C4-2B (cell line): ENCODE measurements at regions not wholly inside any gene's neighbourhood (a gene's known extent, or its start where the extent isn't known, plus 50 kb on each side); places are given as distances from the start of the nearest gene placed in this dataset.
"Not testable (repeated sequence)": the region's sequence is repeated elsewhere in the genome, so short reads cannot be mapped to it uniquely, and the experiment has no call there.

Experiments
- H3K27ac ChIP-seq: fragments of 450-650 bp; 2 replicates; pipeline ENCODE4 v1.5.1; 2017
- ZFX ChIP-seq: fragments of 450-650 bp; IDR thresholded peaks from 2 replicates; pipeline ENCODE4 v1.6.1; 2017
- TF ChIP-seq, protein P1 (sequence below): fragments of 450-650 bp; conservative IDR thresholded peaks from 2 replicates; pipeline ENCODE4 v1.5.1; 2017; ENCODE audit warnings: mild to moderate bottlenecking

DNA sequence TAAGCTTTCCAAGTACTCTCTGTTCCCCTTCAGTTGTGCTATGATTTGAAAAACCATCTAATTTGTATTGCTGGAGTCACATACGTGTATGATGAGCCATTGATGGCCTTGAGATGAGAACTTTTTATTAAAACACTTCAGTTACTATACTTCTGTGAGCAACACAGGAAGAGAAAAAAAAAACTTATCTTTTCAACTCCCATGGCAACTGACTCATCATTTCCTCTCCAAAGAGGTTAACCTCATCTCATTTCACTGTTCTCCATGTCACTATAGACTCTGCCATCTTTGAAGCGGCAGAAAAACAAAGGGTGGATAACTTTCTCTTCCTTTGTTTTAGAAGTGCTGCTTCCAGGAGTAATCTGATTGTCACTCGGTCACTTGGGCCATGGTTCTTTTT, 104.3 kb upstream of the PCSK1 start:
- TF ChIP-seq, protein P1, sequence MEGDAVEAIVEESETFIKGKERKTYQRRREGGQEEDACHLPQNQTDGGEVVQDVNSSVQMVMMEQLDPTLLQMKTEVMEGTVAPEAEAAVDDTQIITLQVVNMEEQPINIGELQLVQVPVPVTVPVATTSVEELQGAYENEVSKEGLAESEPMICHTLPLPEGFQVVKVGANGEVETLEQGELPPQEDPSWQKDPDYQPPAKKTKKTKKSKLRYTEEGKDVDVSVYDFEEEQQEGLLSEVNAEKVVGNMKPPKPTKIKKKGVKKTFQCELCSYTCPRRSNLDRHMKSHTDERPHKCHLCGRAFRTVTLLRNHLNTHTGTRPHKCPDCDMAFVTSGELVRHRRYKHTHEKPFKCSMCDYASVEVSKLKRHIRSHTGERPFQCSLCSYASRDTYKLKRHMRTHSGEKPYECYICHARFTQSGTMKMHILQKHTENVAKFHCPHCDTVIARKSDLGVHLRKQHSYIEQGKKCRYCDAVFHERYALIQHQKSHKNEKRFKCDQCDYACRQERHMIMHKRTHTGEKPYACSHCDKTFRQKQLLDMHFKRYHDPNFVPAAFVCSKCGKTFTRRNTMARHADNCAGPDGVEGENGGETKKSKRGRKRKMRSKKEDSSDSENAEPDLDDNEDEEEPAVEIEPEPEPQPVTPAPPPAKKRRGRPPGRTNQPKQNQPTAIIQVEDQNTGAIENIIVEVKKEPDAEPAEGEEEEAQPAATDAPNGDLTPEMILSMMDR: no peak
- no peak for TF ChIP-seq ZFX
- H3K27ac ChIP-seq: no peak overlapping the region

DNA sequence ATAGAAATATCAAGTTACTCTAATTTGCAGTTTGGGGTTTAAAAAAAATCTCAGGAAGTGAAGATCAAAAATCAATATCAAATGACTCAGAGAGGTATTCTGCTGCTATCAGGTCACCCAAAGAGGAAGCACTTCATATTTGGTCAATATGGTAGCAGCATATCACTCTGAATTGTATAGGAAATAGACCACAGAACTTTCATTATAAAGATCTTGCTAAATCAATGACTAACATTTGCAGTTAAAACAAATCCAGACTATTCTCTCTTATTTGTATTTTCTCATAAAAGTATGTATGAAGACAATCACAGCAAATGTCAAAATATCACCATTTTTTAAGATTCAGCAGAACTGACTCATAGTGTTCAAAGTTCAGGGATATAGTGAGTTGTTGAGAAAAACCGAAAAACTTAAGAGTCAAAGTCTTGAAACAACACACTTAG, 105.8 kb upstream of the PCSK1 start:
- no peak for TF ChIP-seq ZFX
- TF ChIP-seq, protein P1: no peak
- no peak overlapping the region for H3K27ac ChIP-seq

DNA sequence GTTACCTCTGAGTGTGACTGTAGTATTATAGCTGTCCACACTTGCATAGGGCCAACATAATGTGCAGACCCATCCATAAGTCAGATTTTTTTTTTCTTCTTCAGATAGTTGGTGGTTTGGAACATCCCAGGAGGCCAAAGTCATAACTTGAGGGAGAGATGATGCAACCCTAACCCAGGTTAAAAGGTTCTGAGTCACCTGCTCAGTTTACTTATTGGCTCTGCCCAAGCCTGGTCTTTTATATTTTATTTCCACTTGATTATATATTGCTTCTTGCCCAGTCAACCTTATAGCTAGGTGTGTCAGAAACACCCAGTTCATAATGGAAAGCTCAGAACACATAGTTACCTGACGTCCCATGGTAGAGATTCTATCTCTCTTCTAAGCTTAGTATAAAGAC, 113.1 kb upstream of the PCSK1 start:
- TF ChIP-seq, protein P1: no peak
- no peak for TF ChIP-seq ZFX
- no peak overlapping the region for H3K27ac ChIP-seq

DNA sequence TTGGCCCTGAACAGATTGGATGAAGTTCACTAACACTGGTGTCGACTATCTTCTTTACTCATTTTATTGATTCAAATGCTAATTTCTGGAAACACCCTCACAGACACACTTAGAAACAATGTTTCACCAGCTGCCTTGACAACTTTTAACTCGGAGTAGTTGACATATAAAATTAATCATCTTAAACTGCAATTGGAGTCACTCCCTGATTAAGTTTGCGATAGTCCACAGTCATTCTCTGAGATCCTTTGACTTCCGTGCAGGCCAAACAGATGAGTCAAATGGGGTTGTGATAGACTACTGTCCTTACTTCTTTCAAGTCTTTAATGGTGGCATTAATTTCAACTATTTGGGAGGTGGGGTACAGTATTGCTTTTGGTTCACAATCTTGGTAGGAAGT, 114.4 kb upstream of the PCSK1 start:
- no peak for TF ChIP-seq ZFX
- TF ChIP-seq, protein P1: no peak
- H3K27ac ChIP-seq: no peak overlapping the region

DNA sequence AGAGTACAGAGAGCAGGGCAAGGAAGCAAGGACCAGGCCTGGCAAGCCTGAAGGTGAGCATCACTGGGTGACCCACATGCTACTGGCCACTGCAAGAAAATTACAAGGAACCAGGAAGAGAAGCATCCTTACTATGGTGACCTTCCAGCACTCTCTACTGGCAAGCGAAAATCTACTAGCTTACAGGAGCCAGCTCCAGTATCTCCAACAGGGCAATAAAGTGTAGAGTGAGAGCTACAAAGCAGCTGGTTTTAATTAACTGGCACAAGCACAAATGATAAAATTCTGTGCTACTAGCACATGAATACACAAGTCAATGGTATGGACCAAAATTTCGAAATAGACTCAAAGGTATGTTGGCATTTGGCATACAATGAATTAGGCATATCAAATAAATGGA, 113.3 kb upstream of the CAST start:
- TF ChIP-seq ZFX: no peak
- TF ChIP-seq, protein P1: peak; percentile 3

DNA sequence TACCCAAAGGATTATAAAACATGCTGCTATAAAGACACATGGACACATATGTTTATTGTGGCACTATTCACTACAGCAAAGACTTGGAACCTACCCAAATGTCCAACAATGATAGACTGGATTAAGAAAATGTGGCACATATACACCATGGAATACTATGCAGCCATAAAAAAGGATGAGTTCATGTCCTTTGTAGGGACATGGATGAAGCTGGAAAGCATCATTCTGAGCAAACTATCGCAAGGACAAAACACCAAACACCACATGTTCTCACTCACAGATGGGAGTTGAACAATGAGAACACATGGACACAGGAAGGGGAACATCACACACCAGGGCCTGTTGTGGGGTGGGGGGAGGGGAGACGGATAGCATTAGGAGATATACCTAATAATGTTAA, 101.3 kb upstream of the CAST start:
- H3K27ac ChIP-seq: not testable (repeated sequence)

More for the DNA sequence above, 113.3 kb upstream of the CAST start:
- H3K27ac ChIP-seq: no peak overlapping the region

DNA sequence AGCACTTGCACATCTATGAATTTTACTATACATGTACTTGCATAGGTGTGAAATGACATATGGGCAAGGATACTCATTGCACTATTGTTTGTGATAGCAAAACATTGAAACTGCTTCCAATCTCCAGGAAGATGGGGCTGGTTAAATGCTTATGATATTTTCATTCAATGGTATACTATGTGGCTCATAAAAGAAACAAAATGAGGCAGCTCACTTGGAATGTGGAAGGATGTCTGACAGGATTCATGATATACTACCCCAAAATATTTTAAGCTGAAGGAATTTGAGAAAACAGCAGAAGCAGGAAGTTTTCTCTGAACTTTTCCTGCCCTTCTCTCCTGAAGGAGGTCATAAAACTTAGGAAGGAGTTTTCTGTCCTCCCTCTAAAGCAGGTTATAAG, 99.6 kb upstream of the CAST start:
- no peak overlapping the region for H3K27ac ChIP-seq

DNA sequence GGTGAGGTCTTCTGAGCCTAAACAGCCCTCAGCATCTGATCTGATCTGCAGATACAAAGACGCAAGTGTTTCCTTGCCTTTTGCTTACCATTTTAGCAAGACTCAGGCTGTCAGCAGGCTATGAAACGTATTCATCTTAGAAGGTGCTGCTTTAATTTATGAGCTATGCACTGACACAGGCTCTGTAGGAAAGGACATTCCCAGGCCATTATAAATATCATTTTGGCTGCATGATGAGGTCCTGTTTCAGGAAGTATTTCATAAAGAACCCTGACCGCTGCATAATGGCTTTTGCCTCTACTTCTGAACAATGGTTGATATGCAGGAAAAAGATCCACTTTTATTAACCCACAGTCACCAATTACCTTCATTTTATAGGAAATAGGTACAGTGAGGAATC, 98.4 kb upstream of the CAST start:
- no peak overlapping the region for H3K27ac ChIP-seq

More for the DNA sequence above, 99.6 kb upstream of the CAST start:
- TF ChIP-seq, protein P1: no peak
- TF ChIP-seq ZFX: no peak

More for the DNA sequence above, 98.4 kb upstream of the CAST start:
- TF ChIP-seq, protein P1: no peak
- TF ChIP-seq ZFX: no peak
